ENCODE measurements at regions not wholly inside any gene's neighbourhood (a gene's known extent, or its start where the extent isn't known, plus 50 kb on each side); places are given as distances from the start of the nearest gene placed in this dataset.

- no peak for TF ChIP-seq CTCF (IDR thresholded peaks at IDR 0.05; ENCODE audit: borderline replicate concordance, control extremely low read depth, extremely low read depth, insufficient read depth, missing control alignments)
- in situ Hi-C loops (cut with MboI; ENCODE audit: low sequenced_read_pairs, unreplicated experiment), result no loop called here
- DNase-seq (ENCODE audit: low spot score), result no peak
Observed at GRCh38 chr1:238152119-238152518, 261.4 kb upstream of the ZP4 start.

GRCh38 chr1:238143038-238143437, 252.3 kb upstream of the ZP4 start:
- no peak for TF ChIP-seq CTCF (IDR thresholded peaks at IDR 0.05; ENCODE audit: borderline replicate concordance, control extremely low read depth, extremely low read depth, insufficient read depth, missing control alignments)
- in situ Hi-C loops (cut with MboI; ENCODE audit: low sequenced_read_pairs, unreplicated experiment), result no loop called here

GRCh38 chr1:238141353-238141752, 250.6 kb upstream of the ZP4 start:
- in situ Hi-C loops (cut with MboI; ENCODE audit: low sequenced_read_pairs, unreplicated experiment), result no loop called here
- DNase-seq (ENCODE audit: low spot score), result no peak
- no peak for TF ChIP-seq CTCF (IDR thresholded peaks at IDR 0.05; ENCODE audit: borderline replicate concordance, control extremely low read depth, extremely low read depth, insufficient read depth, missing control alignments)

More at GRCh38 chr1:238143038-238143437, 252.3 kb upstream of the ZP4 start:
- DNase-seq (ENCODE audit: low spot score), result no peak

- in situ Hi-C loops (cut with MboI; ENCODE audit: low sequenced_read_pairs, unreplicated experiment), result no loop called here
- no peak for DNase-seq (ENCODE audit: low spot score)
- no peak for TF ChIP-seq CTCF (IDR thresholded peaks at IDR 0.05; ENCODE audit: borderline replicate concordance, control extremely low read depth, extremely low read depth, insufficient read depth, missing control alignments)
Observed at GRCh38 chr1:238139713-238140112, 249.0 kb upstream of the ZP4 start.

- no peak for TF ChIP-seq CTCF (IDR thresholded peaks at IDR 0.05; ENCODE audit: borderline replicate concordance, control extremely low read depth, extremely low read depth, insufficient read depth, missing control alignments)
- no peak for DNase-seq (ENCODE audit: low spot score)
- in situ Hi-C loops (cut with MboI; ENCODE audit: low sequenced_read_pairs, unreplicated experiment), result no loop called here
Observed at GRCh38 chr1:238138059-238138626, 247.4 kb upstream of the ZP4 start.

- no peak for DNase-seq (ENCODE audit: low spot score)
- in situ Hi-C loops (cut with MboI; ENCODE audit: low sequenced_read_pairs, unreplicated experiment), result no loop called here
- no peak for TF ChIP-seq CTCF (IDR thresholded peaks at IDR 0.05; ENCODE audit: borderline replicate concordance, control extremely low read depth, extremely low read depth, insufficient read depth, missing control alignments)
Observed at GRCh38 chr1:238135708-238136664, 245.3 kb upstream of the ZP4 start.

Measured in GM13976 (cell line).